ENCODE measurements at regions not wholly inside any gene's neighbourhood (a gene's known extent, or its start where the extent isn't known, plus 50 kb on each side); places are given as distances from the start of the nearest gene placed in this dataset.

DNA sequence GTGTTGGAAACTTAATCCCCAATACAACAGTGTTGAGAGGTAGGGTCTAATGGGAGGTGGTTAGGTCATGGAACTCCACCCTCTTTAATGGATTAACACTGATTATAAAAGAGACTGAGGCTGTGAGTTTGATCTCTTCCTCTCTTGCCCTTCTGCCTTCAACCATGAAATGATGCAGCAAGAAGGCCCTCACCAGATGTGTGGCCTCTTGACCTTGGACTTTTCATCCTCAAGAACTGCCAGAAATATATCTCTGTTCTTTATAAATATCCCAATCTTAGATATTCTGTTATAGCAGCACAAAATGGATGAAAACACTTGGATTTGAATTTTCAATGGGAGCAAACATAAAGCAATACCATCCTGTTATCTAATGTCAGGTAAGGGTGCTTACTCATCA, 67.6 kb downstream of the NMUR2 start:
- Histone ChIP-seq H3K4me3 (ENCODE audit: insufficient read depth, low read depth, low read length) (no peak overlapping the region), H3K27me3 (ENCODE audit: control insufficient read depth, insufficient read depth, low read length) (peaks cover 2% of the 10 kb centered on the region; the same call in 1 of the 2 replicates), H3K36me3 (replicated peaks; ENCODE audit: control insufficient read depth, insufficient read depth, low read length) (no peaks in the 10 kb centered on the region)
- no peak for DNase-seq

- Histone ChIP-seq H3K36me3 (replicated peaks; ENCODE audit: control insufficient read depth, insufficient read depth, low read length) (no peaks in the 10 kb centered on the region), H3K27me3 (ENCODE audit: control insufficient read depth, insufficient read depth, low read length) (peaks cover 2% of the 10 kb centered on the region; the same call in 1 of the 2 replicates), H3K4me3 (ENCODE audit: insufficient read depth, low read depth, low read length) (no peak overlapping the region)
- no peak for DNase-seq
These were observed 69.6 kb downstream of the NMUR2 start for GRCh38 chr5:152335461-152335860.

DNA sequence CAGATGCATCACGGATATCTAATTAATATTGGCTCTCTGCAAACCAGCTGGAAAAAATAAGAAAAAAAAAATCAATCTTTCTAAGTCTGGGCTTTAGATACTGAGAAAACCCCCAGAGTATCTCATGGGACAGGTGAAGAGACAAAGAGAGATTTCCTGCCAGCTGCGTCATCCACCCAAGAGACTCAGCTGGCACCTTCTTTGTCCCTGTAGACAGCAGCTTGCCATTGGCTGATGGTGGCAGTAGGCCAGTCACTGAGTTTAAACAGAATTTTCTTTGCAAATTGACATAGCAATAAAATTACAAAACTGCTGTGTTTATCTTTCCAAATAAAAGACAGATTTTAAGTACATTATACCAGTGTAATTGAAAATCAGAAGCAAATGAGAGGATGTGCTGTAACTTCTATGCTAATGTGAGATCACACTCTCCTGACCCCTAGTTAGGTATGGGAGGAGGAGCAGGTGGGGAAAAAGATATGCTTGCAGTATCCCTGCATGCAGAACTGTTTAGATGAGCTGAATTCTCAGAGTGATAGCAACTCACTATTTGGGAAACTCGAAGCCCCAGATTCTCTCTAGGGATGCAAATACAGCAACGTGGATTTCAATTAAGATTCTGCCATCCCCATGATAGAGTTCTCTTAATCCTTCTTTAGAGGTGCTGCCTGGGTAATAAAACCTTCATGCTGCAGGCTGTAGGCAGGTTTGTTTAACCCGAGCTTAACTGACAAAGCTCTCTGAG, 72.2 kb downstream of the NMUR2 start:
- DNase-seq: no peak

DNA sequence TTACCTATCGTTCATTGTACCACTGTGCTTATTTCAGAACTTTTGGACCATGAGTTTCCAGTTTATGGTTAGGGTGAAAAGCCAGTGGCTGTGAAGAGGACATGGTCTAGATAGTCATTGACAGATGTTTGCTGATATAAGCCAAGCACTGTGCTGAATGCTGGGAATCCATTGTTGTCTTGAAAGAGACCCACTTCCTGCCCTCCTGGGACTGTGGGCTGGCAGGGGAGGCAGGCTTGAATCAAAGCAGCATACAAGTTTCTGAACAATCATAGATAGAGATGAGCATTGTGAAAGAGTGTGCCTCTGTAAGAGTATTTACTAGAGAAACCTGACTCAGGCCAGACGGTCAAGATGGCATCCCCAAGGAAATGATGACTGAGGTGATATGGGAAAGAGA, 73.4 kb downstream of the NMUR2 start:
- no peaks in the 10 kb centered on the region for H3K36me3 ChIP-seq (replicated peaks; ENCODE audit: control insufficient read depth, insufficient read depth, low read length)
- peaks cover 2% of the 10 kb centered on the region; the same call in 1 of the 2 replicates for H3K27me3 ChIP-seq (ENCODE audit: control insufficient read depth, insufficient read depth, low read length)
- no peak for DNase-seq
- H3K4me3 ChIP-seq (ENCODE audit: insufficient read depth, low read depth, low read length): no peak overlapping the region

More for the DNA sequence above, 72.2 kb downstream of the NMUR2 start:
- Histone ChIP-seq H3K36me3 (replicated peaks; ENCODE audit: control insufficient read depth, insufficient read depth, low read length) (no peaks in the 10 kb centered on the region), H3K4me3 (ENCODE audit: insufficient read depth, low read depth, low read length) (no peak overlapping the region), H3K27me3 (ENCODE audit: control insufficient read depth, insufficient read depth, low read length) (peaks cover 2% of the 10 kb centered on the region; the same call in 1 of the 2 replicates)

DNA sequence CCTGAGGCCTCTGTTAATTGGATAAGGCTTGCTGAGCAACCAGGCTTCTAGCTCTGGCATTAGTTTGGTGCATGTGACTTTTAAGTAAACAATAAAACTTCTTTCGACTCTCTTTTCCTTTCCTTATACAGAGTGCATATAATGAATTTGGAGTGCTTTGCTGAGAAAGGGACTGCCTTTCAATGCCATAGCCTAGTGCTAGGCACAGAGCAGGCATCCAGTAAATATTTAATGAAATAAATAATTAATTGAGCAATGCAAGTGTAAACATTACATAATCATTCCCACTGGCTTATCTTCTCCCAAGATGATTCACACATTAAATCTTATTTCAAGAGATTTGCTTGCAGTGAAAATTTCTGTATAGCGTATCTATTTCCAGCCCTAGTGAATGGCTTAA, 74.1 kb downstream of the NMUR2 start:
- no peak for DNase-seq
- no peak overlapping the region for H3K4me3 ChIP-seq (ENCODE audit: insufficient read depth, low read depth, low read length)
- H3K36me3 ChIP-seq (replicated peaks; ENCODE audit: control insufficient read depth, insufficient read depth, low read length): no peaks in the 10 kb centered on the region
- H3K27me3 ChIP-seq (ENCODE audit: control insufficient read depth, insufficient read depth, low read length): peaks cover 2% of the 10 kb centered on the region; the same call in 1 of the 2 replicates

- peaks cover 1% of the 10 kb centered on the region; the same call in 1 of the 2 replicates for H3K27me3 ChIP-seq (ENCODE audit: control insufficient read depth, insufficient read depth, low read length)
- H3K4me3 ChIP-seq (ENCODE audit: insufficient read depth, low read depth, low read length): no peak overlapping the region
- no peak for DNase-seq
- no peaks in the 10 kb centered on the region for H3K36me3 ChIP-seq (replicated peaks; ENCODE audit: control insufficient read depth, insufficient read depth, low read length)
These were observed 75.3 kb downstream of the NMUR2 start for GRCh38 chr5:152329761-152330283.

GRCh38 chr5:152329207-152329606, 75.9 kb downstream of the NMUR2 start:
- H3K4me3 ChIP-seq (ENCODE audit: insufficient read depth, low read depth, low read length): no peak overlapping the region
- DNase-seq: no peak
- H3K36me3 ChIP-seq (replicated peaks; ENCODE audit: control insufficient read depth, insufficient read depth, low read length): no peaks in the 10 kb centered on the region
- no peaks in the 10 kb centered on the region for H3K27me3 ChIP-seq (ENCODE audit: control insufficient read depth, insufficient read depth, low read length)

DNA sequence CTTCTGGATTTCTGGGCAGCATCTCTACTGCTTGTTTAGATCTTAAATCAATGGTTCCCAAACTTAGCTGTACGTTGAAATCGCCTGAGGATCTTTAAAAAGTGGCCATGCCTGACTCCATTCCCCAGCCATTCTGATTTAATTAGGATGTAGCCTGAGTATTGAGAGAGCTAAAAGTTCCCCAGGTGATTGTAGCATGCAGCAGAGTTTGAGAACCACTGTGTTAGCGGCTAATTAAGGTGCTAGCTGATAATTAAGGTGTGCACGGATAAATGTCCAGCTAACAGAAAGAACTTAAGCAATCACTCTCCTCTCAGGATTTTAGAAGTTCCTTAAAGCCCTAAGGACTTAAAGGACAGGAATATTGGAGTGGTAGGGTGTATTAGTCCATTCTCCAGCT, 89.1 kb downstream of the NMUR2 start:
- DNase-seq: no peak

DNA sequence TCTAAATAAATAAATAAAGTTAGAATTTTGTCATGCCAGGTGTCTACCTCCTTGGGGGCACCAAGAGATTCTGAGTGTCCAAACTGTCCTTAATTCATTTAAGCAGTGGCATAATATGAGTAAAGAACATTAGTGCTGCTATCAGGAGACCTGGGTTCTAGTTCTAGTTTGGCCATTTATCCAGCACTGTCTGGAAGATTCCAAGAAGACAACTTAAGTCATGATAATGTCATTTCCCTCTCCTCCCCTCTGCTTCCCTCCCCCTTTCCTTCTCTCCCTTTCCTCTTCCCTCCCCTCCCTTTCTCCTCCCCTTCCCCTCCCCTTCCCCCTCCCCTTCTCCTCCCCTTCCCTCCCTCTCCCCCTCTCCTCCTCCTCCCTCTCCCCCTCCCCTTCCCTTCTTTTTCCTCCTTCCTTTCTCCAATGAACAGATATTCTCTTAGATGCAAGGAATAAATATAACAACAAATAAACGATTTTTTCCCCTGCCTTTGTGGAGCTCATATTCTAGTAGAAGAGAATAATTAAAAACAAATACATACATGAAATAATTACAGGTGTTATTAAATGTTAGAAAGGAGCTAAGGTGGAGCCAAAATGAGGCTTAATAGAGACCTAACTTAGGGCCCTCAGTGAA, 90.8 kb downstream of the NMUR2 start:
- Histone ChIP-seq H3K27me3 (ENCODE audit: control insufficient read depth, insufficient read depth, low read length) (no peaks in the 10 kb centered on the region), H3K36me3 (replicated peaks; ENCODE audit: control insufficient read depth, insufficient read depth, low read length) (no peaks in the 10 kb centered on the region), H3K4me3 (ENCODE audit: insufficient read depth, low read depth, low read length) (no peak overlapping the region)
- DNase-seq: no peak

More for the DNA sequence above, 89.1 kb downstream of the NMUR2 start:
- Histone ChIP-seq H3K27me3 (ENCODE audit: control insufficient read depth, insufficient read depth, low read length) (no peaks in the 10 kb centered on the region), H3K4me3 (ENCODE audit: insufficient read depth, low read depth, low read length) (no peak overlapping the region), H3K36me3 (replicated peaks; ENCODE audit: control insufficient read depth, insufficient read depth, low read length) (no peaks in the 10 kb centered on the region)

GRCh38 chr5:152309926-152310450, 95.1 kb downstream of the NMUR2 start:
- no peak for DNase-seq
- Histone ChIP-seq H3K27me3 (ENCODE audit: control insufficient read depth, insufficient read depth, low read length) (no peaks in the 10 kb centered on the region), H3K36me3 (replicated peaks; ENCODE audit: control insufficient read depth, insufficient read depth, low read length) (no peaks in the 10 kb centered on the region), H3K4me3 (ENCODE audit: insufficient read depth, low read depth, low read length) (no peak overlapping the region)

GRCh38 chr5:152306386-152306785, 98.7 kb downstream of the NMUR2 start:
- H3K27me3 ChIP-seq (ENCODE audit: control insufficient read depth, insufficient read depth, low read length): no peaks in the 10 kb centered on the region
- no peak overlapping the region for H3K4me3 ChIP-seq (ENCODE audit: insufficient read depth, low read depth, low read length)
- no peaks in the 10 kb centered on the region for H3K36me3 ChIP-seq (replicated peaks; ENCODE audit: control insufficient read depth, insufficient read depth, low read length)
- no peak for DNase-seq

- DNase-seq: no peak
- no peaks in the 10 kb centered on the region for H3K27me3 ChIP-seq (ENCODE audit: control insufficient read depth, insufficient read depth, low read length)
- no peaks in the 10 kb centered on the region for H3K36me3 ChIP-seq (replicated peaks; ENCODE audit: control insufficient read depth, insufficient read depth, low read length)
- no peak overlapping the region for H3K4me3 ChIP-seq (ENCODE audit: insufficient read depth, low read depth, low read length)
These were observed 99.6 kb downstream of the NMUR2 start for GRCh38 chr5:152305525-152305924.

DNA sequence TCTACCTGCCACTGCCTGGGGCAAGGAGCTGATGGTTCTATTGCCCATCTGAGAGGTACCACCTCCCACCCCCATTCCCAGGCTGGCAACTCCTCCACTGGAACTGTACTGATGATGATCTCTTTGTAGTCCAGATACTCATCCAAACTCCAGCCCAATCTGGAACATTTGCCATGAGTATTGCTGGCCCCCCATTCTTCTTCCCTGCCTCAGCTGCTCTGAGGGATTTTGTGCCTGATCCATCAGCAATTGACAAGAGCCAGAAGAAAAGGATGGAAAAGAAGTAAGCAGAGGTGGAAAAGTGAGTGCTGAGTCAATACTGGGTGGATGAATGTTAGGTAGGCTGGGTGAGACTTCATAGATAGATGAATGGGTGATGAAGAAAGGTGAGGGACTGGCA, 101.2 kb downstream of the NMUR2 start:
- Histone ChIP-seq H3K4me3 (ENCODE audit: insufficient read depth, low read depth, low read length) (no peak overlapping the region), H3K27me3 (ENCODE audit: control insufficient read depth, insufficient read depth, low read length) (no peaks in the 10 kb centered on the region), H3K36me3 (replicated peaks; ENCODE audit: control insufficient read depth, insufficient read depth, low read length) (no peaks in the 10 kb centered on the region)
- DNase-seq: no peak

DNA sequence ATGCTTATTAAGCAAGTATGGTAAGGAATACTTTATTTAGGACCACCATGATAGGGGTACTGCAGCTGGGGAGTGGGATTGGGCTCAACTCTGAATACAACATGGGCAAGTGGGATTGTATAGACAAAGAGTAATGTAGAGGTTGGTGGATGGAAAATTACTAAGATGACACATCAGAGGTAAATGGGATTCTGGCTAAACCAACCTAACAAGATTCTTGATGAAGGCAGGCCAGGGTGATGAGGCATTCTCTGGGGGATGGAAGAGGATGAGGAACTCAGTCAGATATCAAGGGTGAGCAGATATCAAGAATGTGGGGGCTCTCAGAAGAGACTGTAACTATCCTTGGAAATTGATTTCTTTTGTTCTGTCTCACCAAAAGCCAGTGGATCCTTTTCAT, 107.2 kb downstream of the NMUR2 start:
- H3K36me3 ChIP-seq (replicated peaks; ENCODE audit: control insufficient read depth, insufficient read depth, low read length): no peaks in the 10 kb centered on the region
- no peak overlapping the region for H3K4me3 ChIP-seq (ENCODE audit: insufficient read depth, low read depth, low read length)
- no peaks in the 10 kb centered on the region for H3K27me3 ChIP-seq (ENCODE audit: control insufficient read depth, insufficient read depth, low read length)
- no peak for DNase-seq

GRCh38 chr5:152293189-152293588, 111.9 kb downstream of the NMUR2 start:
- Histone ChIP-seq H3K36me3 (replicated peaks; ENCODE audit: control insufficient read depth, insufficient read depth, low read length) (no peaks in the 10 kb centered on the region), H3K4me3 (ENCODE audit: insufficient read depth, low read depth, low read length) (no peak overlapping the region), H3K27me3 (ENCODE audit: control insufficient read depth, insufficient read depth, low read length) (no peaks in the 10 kb centered on the region)
- no peak for DNase-seq

Data from H7 (cell line).